ENCODE measurements at regions not wholly inside any gene's neighbourhood (a gene's known extent, or its start where the extent isn't known, plus 50 kb on each side); places are given as distances from the start of the nearest gene placed in this dataset.
"Not testable (repeated sequence)": the region's sequence is repeated elsewhere in the genome, so short reads cannot be mapped to it uniquely, and the experiment has no call there.

DNA sequence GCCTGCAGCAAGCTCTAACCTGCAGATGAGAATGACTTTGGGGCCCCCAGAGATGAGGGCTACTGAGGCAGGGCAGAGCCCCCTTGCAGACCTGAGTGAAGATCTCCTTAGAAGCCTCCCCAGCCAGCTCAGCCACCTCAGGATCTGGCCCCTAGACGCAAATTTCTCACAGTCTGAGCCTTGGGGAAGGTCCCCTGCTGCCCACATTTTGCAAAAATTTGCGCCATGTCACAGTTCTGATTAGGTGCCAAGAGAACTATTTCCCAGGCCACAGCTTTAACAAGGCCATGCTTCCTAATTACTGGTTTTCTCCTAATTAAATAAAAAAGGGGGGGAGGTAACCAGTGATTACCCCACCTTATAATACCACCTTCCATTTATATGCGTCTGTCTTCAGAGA, 81.0 kb upstream of the HES1 start:
- H3K4me3 Mint-ChIP-seq = no peak overlapping the region
- peaks cover 15% of the 10 kb centered on the region for H3K36me3 Mint-ChIP-seq
- peaks cover 19% of the 10 kb centered on the region for H3K9me3 Mint-ChIP-seq
- H3K4me1 Mint-ChIP-seq = peaks cover 19% of the 10 kb centered on the region
- TF ChIP-seq, protein P1, sequence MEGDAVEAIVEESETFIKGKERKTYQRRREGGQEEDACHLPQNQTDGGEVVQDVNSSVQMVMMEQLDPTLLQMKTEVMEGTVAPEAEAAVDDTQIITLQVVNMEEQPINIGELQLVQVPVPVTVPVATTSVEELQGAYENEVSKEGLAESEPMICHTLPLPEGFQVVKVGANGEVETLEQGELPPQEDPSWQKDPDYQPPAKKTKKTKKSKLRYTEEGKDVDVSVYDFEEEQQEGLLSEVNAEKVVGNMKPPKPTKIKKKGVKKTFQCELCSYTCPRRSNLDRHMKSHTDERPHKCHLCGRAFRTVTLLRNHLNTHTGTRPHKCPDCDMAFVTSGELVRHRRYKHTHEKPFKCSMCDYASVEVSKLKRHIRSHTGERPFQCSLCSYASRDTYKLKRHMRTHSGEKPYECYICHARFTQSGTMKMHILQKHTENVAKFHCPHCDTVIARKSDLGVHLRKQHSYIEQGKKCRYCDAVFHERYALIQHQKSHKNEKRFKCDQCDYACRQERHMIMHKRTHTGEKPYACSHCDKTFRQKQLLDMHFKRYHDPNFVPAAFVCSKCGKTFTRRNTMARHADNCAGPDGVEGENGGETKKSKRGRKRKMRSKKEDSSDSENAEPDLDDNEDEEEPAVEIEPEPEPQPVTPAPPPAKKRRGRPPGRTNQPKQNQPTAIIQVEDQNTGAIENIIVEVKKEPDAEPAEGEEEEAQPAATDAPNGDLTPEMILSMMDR (IDR thresholded peaks at IDR 0.05; ENCODE audit: unreplicated experiment) = no peak
- H3K27ac Mint-ChIP-seq = no peak overlapping the region
- no peaks in the 10 kb centered on the region for H3K27me3 Mint-ChIP-seq (ENCODE audit: low read depth)
- DNase-seq (ENCODE audit: low spot score in 2 of 2, unreplicated experiment in 2 of 2) = no peak

DNA sequence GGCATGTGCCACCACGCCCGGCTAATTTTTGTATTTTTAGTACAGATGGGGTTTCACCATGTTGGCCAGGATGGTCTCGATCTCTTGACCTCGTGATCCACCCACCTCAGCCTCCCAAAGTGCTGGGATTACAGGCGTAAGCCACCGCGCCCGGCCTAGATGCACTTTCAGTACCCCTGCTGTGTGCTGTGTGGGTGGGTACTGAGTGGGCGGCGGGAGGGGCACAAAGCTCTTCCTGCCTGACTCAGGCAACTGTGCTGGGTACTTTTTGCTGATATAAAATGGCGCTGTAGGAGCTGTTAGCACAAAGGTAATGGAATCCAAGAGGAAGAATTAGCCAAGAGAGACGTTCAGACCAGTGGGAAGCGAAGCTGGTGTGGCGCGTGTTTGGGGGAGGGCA, 79.6 kb upstream of the HES1 start:
- H3K9me3 Mint-ChIP-seq; DNase-seq (ENCODE audit: low spot score in 2 of 2, unreplicated experiment in 2 of 2); H3K36me3 Mint-ChIP-seq; H3K27me3 Mint-ChIP-seq (ENCODE audit: low read depth); H3K4me3 Mint-ChIP-seq; H3K27ac Mint-ChIP-seq: not testable (repeated sequence)
- H3K4me1 Mint-ChIP-seq = peaks cover 20% of the 10 kb centered on the region

DNA sequence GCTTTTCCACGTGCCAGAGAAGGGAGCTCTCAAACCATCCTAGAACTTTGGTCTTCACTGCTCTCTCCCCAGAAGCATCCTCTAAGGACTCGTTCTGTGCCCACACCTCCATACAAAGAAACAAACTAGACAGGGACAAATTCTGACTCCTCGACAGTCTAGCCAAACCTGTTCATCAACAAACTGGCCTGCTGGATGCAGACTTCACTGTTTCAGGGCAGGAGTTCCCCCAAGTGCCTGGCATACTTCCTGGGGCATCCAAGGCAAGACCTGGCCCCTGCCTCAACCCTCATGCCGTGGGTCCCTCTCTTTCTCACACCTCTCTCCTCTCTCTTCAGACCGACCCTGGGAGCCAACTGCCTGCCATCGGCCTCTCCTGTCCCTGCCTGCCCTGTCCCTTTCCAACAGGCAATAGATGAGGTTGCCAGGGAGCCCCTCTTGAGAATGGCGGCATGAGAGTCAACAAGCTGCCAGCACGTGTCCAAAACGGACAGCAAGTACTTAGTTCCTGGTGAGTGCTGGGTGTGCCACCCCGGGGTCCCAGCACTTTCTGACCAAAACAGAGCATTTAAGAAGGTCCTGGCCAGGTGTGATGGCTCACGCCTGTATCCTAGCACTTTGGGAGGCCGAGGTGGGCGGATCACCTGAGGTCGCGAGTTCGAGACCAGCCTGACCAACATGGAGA, 79.1 kb upstream of the HES1 start:
- peaks cover 7% of the 10 kb centered on the region for H3K9me3 Mint-ChIP-seq
- peaks cover 26% of the 10 kb centered on the region for H3K4me1 Mint-ChIP-seq
- H3K36me3 Mint-ChIP-seq = peaks cover 1% of the 10 kb centered on the region
- H3K27ac Mint-ChIP-seq = no peak overlapping the region
- no peak overlapping the region for H3K4me3 Mint-ChIP-seq
- H3K27me3 Mint-ChIP-seq (ENCODE audit: low read depth) = no peaks in the 10 kb centered on the region
- DNase-seq (ENCODE audit: low spot score in 2 of 2, unreplicated experiment in 2 of 2) = no peak
- TF ChIP-seq, protein P1 (IDR thresholded peaks at IDR 0.05; ENCODE audit: unreplicated experiment) = no peak

DNA sequence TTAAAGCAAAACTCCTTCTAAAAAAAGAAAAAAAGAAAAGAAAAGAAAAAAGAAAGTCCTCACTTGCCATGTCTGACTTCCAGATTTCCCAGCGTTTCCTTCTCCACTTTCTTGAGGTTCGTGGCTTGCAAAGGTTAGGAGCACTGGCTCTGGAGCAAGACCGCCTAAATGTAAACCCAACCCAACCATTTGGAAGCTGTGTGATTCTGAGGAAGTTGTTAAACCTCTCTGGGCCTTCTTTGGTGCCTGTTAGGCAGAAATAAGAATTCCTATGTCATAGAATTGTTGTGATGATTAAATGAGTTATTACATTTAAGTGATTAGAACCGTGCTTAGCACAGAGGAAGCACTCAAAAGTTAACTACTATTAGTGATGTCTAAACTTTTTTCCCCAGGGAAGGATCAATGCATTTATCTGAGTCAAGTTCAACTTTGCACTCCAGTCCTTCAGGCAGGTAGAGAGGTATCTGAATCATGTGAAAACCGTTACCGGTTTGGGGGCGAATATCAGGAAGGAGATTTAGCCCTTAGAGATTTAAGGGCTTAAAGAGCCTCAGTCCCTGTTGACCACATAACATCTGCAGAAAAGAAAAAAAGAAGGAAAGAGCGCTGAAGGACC, 78.3 kb upstream of the HES1 start:
- peak overlapping the region; percentile 1 for H3K27ac Mint-ChIP-seq
- H3K4me3 Mint-ChIP-seq = peak overlapping the region; percentile 22
- no peaks in the 10 kb centered on the region for H3K27me3 Mint-ChIP-seq (ENCODE audit: low read depth)
- TF ChIP-seq, protein P1 (IDR thresholded peaks at IDR 0.05; ENCODE audit: unreplicated experiment) = no peak
- H3K9me3 Mint-ChIP-seq = peaks cover 4% of the 10 kb centered on the region
- no peaks in the 10 kb centered on the region for H3K36me3 Mint-ChIP-seq
- no peak for DNase-seq (ENCODE audit: low spot score in 2 of 2, unreplicated experiment in 2 of 2)
- peaks cover 29% of the 10 kb centered on the region for H3K4me1 Mint-ChIP-seq

DNA sequence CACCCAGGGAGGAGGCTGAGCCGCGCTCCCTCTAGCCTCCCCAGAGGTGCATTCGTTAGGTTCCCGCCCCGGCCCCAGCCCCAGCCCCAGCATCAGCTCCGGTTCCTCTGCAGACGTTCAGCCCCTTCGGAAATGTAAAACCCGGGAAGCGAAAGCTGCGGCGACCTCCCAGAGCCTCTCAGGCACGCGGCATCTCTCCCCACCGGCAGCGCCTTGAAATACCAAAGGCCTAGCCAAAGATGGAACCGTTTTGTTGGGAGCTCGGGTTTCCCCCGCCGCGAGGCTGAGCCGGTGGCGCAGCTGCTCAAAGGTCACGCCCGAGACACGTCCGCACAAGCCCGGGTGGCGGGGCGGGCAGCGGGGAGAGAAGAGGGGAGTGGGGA, 77.8 kb upstream of the HES1 start:
- Mint-ChIP-seq H3K36me3 (no peaks in the 10 kb centered on the region), H3K4me1 (peaks cover 32% of the 10 kb centered on the region), H3K9me3 (peaks cover 1% of the 10 kb centered on the region), H3K27ac (peak overlapping the region; percentile 1), H3K27me3 (ENCODE audit: low read depth) (no peaks in the 10 kb centered on the region), H3K4me3 (peak overlapping the region; percentile 22)
- peak in 1 of 2 experiments; percentile 67 for DNase-seq (ENCODE audit: low spot score in 2 of 2, unreplicated experiment in 2 of 2)
- TF ChIP-seq, protein P1 (IDR thresholded peaks at IDR 0.05; ENCODE audit: unreplicated experiment) = no peak

DNA sequence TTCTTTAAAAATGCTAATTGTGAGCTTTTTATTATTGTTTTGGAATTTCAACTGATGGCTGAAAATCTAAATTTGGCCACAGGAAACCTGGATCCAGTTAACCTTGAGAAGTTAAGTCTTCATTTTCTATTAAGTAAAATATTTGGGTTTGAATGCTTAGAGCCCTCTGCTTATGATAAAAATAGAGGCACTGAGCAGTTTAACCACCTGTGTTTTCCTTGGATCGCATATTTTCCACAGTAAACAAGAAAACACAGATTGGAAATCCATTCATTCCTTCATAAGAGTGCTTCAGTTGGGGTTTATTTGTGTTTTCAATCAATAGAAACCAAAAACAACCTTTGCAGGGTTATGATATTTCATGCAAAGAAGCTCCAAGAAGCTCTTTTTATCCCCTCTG, 77.2 kb upstream of the HES1 start:
- TF ChIP-seq, protein P1 (IDR thresholded peaks at IDR 0.05; ENCODE audit: unreplicated experiment) = no peak
- no peak for DNase-seq (ENCODE audit: low spot score in 2 of 2, unreplicated experiment in 2 of 2)
- H3K4me3 Mint-ChIP-seq = no peak overlapping the region
- no peak overlapping the region for H3K27ac Mint-ChIP-seq
- H3K4me1 Mint-ChIP-seq = peaks cover 33% of the 10 kb centered on the region
- H3K36me3 Mint-ChIP-seq = no peaks in the 10 kb centered on the region
- no peaks in the 10 kb centered on the region for H3K27me3 Mint-ChIP-seq (ENCODE audit: low read depth)
- H3K9me3 Mint-ChIP-seq = no peaks in the 10 kb centered on the region
